GM12878 (cell line): ENCODE measurements at regions not wholly inside any gene's neighbourhood (a gene's known extent, or its start where the extent isn't known, plus 50 kb on each side); places are given as distances from the start of the nearest gene placed in this dataset.

Source experiments
- ATAC-seq: fragments of 200-7000 bp; cut with Tn5 transposase; 3 replicates; pipeline ENCODE4 v1.9.1; 2020; ENCODE audit warnings: mild to moderate bottlenecking, moderate library complexity
- BruUV-seq: library from RNA; stranded (reverse); fragments of 400-500 nt; replicated peaks from 2 replicates; lab custom pipeline; 2021; lab: Mats Ljungman, UMichigan
- CTCF ChIA-PET: fragments of 300-600 bp; sonication (Branson Sonifier 250); formaldehyde crosslinking; extraction: SDS; loops from one replicate; lab custom pipeline; 2021; ENCODE audit warnings: inconsistent platforms; lab: Yijun Ruan, JAX
- POLR2A ChIA-PET: fragments of 350-600 bp; formaldehyde crosslinking; extraction: SDS; loops from one replicate; lab custom pipeline; 2021; ENCODE audit warnings: inconsistent platforms; lab: Charles Lee
- RAD21 ChIA-PET: fragments of 300-600 bp; sonication (Branson Sonifier 250); formaldehyde crosslinking; loops from one replicate; lab custom pipeline; 2023; ENCODE audit warnings: antibody characterized with exemption; ENCODE audit not compliant: unreplicated experiment; lab: Charles Lee
- SMC1A ChIA-PET: fragments of 300-600 bp; sonication (Branson Sonifier 250); formaldehyde crosslinking; loops from one replicate; lab custom pipeline; 2023; ENCODE audit not compliant: unreplicated experiment, uncharacterized antibody; lab: Charles Lee
- DNase-seq: peaks from one replicate; pipeline ENCODE4 v3.0.0-alpha.2; 2011; ENCODE audit warnings: low read depth, low spot score
- FAIRE-seq: peaks from 3 replicates; lab custom pipeline; 2011; peaks lifted over from hg19 to GRCh38; lab: Jason Lieb, UNC
- H2AFZ ChIP-seq: 2 replicates; pipeline ENCODE4 v1.6.0; 2011; ENCODE audit warnings: low read depth, low read length, control low read depth; ENCODE audit not compliant: control insufficient read depth
- H3K27ac ChIP-seq: 2 replicates; pipeline ENCODE4 v1.5.1; 2011; ENCODE audit warnings: control low read depth; ENCODE audit not compliant: control insufficient read depth, insufficient read depth
- H3K27me3 ChIP-seq, 2 experiments: replicated peaks in 1 of 2; 2 replicates each; pipeline versions ENCODE4 v1.6.0 to v1.6.1; 2011; ENCODE audit warnings: low read length in 1 of 2; ENCODE audit not compliant: control insufficient read depth in 2 of 2, insufficient read depth in 2 of 2
- H3K36me3 ChIP-seq, 2 experiments: 2 replicates each; pipeline ENCODE4 v1.5.1; 2011; ENCODE audit warnings: low read length in 1 of 2; ENCODE audit not compliant: control insufficient read depth in 2 of 2, insufficient read depth in 2 of 2
- H3K4me1 ChIP-seq: 2 replicates; pipeline ENCODE4 v1.6.1; 2011; ENCODE audit warnings: mild to moderate bottlenecking, low read length, moderate library complexity, mixed read lengths; ENCODE audit not compliant: control insufficient read depth, insufficient read depth
- H3K4me2 ChIP-seq: 2 replicates; pipeline ENCODE4 v1.6.0; 2011; ENCODE audit warnings: control low read depth; ENCODE audit not compliant: control insufficient read depth, insufficient read depth
- H3K4me3 ChIP-seq: fragments of 200-600 bp; sonication (generic); 2 replicates; pipeline ENCODE4 v1.5.1; 2016
- H3K79me2 ChIP-seq: 2 replicates; pipeline ENCODE4 v1.6.0; 2011; ENCODE audit warnings: low read length; ENCODE audit not compliant: control insufficient read depth, insufficient read depth
- H3K9ac ChIP-seq: 2 replicates; pipeline ENCODE4 v1.8.0; 2011; ENCODE audit warnings: low read length, control low read depth, mixed read lengths; ENCODE audit not compliant: control insufficient read depth, insufficient read depth
- H3K9me3 ChIP-seq: replicated peaks from 3 replicates; pipeline ENCODE4 v1.5.1; 2011; ENCODE audit warnings: mild to moderate bottlenecking, low read length; ENCODE audit not compliant: control insufficient read depth, insufficient read depth
- H4K20me1 ChIP-seq: 2 replicates; pipeline ENCODE4 v1.6.0; 2011; ENCODE audit not compliant: control insufficient read depth, insufficient read depth
- ASH2L ChIP-seq: fragments of 300-600, 200-600 bp; sonication (generic); IDR thresholded peaks from 2 replicates; pipeline ENCODE4 v1.6.1; 2017; ENCODE audit warnings: low read depth, mild to moderate bottlenecking, borderline replicate concordance
- NFYB ChIP-seq: IDR thresholded peaks from 2 replicates; pipeline ENCODE4 v1.6.1; 2011; ENCODE audit warnings: low read depth, mild to moderate bottlenecking, low read length, improper control_type of control experiment, moderate library complexity; ENCODE audit not compliant: insufficient read depth
- PAX8 ChIP-seq: fragments of 450-650 bp; IDR thresholded peaks from 2 replicates; pipeline ENCODE4 v1.6.1; 2017; ENCODE audit warnings: mild to moderate bottlenecking, moderate library complexity
- WGBS: methylation state at CpG from one replicate; pipeline ENCODE4 v1.1.6; 2016; ENCODE audit warnings: low lambda C conversion rate; ENCODE audit not compliant: insufficient replicate concordance, insufficient coverage; ENCODE audit errors: missing lambda C conversion rate; 5-methylcytosine and 5-hydroxymethylcytosine counted together
- in situ Hi-C: fragments of 300-500 bp; cut with MboI; formaldehyde crosslinking; loops from 9 replicates; pipeline ENCODE4 v1.14.3; 2018; ENCODE audit warnings: mixed read lengths
- intact Hi-C: fragments of 100-400 bp; cut with micrococcal nuclease; formaldehyde crosslinking; loops from one replicate; pipeline ENCODE4 v1.14.2; 2022; ENCODE audit not compliant: unreplicated experiment

GRCh38 chr10:33815776-33816175 is 481.3 kb upstream of the NRP1 start:
- Histone ChIP-seq H3K27ac (no peak overlapping the region), H3K4me1 (no peaks in the 10 kb centered on the region), H3K9ac (no peak overlapping the region), H3K27me3 (no peaks in the 10 kb centered on the region), H3K79me2 (no peaks in the 10 kb centered on the region), H4K20me1 (no peaks in the 10 kb centered on the region), H3K4me3 (no peak overlapping the region), H3K9me3 (no peaks in the 10 kb centered on the region), H3K4me2 (no peak overlapping the region), H2AFZ (no peak overlapping the region), H3K36me3 (no peaks in the 10 kb centered on the region)
- FAIRE-seq (no peak), DNase-seq (no peak), ATAC-seq (no peak)
- WGBS, result 33% methylated on average over 4 of the region's 4 CpGs
- RAD21 ChIA-PET, result no interaction called here
- SMC1A ChIA-PET, result interaction anchor here (1.0 kb wide), 1 partner anchor 13 kb away, joined by 3 read pairs; no protein-coding TSS in a partner anchor
- POLR2A ChIA-PET, result no interaction called here
- in situ Hi-C loops (no loop called here), intact Hi-C loops (no loop called here)
- CTCF ChIA-PET, result interaction anchor here (0.8 kb wide), 1 partner anchor 706 kb away, joined by 3 read pairs; no protein-coding TSS in a partner anchor
- BruUV-seq, result no TSS peak
- no peak for TF ChIP-seq PAX8
- 0 out of 2 replicates have a peak, but pooled peaks have one; percentile 14 for TF ChIP-seq NFYB

GRCh38 chr10:33813871-33814270 is 479.4 kb upstream of the NRP1 start:
- Histone ChIP-seq H3K27ac (no peak overlapping the region), H3K4me1 (no peaks in the 10 kb centered on the region), H4K20me1 (no peaks in the 10 kb centered on the region), H3K4me3 (no peak overlapping the region), H3K9ac (no peak overlapping the region), H3K9me3 (no peaks in the 10 kb centered on the region), H3K4me2 (no peak overlapping the region), H3K79me2 (no peaks in the 10 kb centered on the region)
- intact Hi-C loops, result no loop called here
- WGBS, result 21% methylated on average over 3 of the region's 3 CpGs
- no TSS peak for BruUV-seq
- ChIA-PET POLR2A (no interaction called here), RAD21 (interaction anchor here (1.0 kb wide), 1 partner anchor 10 kb away, joined by 4 read pairs; no protein-coding TSS in a partner anchor), SMC1A (interaction anchor here (1.0 to 2.6 kb wide), 3 partner anchors 13 to 34 kb away, joined by 3 to 8 read pairs (median 4); no protein-coding TSS in a partner anchor), CTCF (interaction anchor here (0.7 to 1.0 kb wide), 2 partner anchors 18 to 436 kb away, joined by 3 read pairs; no protein-coding TSS in a partner anchor)
- no peak for ATAC-seq
- TF ChIP-seq ASH2L, result no peak
- TF ChIP-seq, all 136 proteins: peak for 0
- Histone ChIP-seq H2AFZ (no peak overlapping the region), H3K27me3 (no peaks in the 10 kb centered on the region), H3K36me3 (no peaks in the 10 kb centered on the region)
- DNase-seq, result no peak
- no peak for FAIRE-seq
- in situ Hi-C loops, result no loop called here
